ENCODE measurements at regions not wholly inside any gene's neighbourhood (a gene's known extent, or its start where the extent isn't known, plus 50 kb on each side); places are given as distances from the start of the nearest gene placed in this dataset.

DNA sequence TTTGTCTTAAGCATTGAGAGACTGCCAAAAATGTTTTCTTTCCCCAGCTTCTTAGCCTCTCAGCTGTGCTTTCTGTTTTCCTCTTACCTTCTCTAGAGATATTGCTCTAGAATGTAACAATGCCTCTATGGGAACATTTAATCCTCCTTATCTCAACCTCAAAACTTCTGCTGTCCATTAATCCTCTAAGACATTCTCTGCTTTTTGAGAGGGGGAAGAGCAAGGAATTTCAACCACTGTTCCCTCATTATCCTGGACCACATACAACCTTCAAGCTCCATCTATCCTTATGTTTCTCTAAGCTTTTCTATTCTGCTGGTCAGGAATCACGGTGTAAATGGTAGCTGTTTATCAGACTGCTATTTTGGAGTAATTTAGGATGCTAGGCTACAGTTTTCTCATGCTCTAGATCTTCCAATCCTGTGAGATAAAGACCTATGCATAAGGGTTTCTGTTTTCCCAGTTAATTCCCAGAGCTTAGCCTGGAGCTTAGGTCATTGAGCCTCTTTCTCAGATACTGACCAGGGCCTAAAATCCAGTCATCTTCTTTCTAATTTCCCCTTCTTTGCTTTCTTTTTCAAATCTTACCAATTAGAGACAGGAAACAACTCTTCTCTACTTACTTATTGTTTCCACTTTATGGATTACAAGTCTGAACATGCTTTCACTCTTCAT is 282.0 kb downstream of the CALCRL start:
- WGBS, 2 donors: 73 to 79% methylated on average over 1 of the region's 1 CpG
- Histone ChIP-seq H3K36me3 (no peaks in the 10 kb centered on the region), H3K27ac (no peak overlapping the region), H3K9me3 (no peaks in the 10 kb centered on the region), H3K4me3 (no peak overlapping the region), H3K27me3 (no peaks in the 10 kb centered on the region), H3K4me1 (peaks cover 4 to 9% (median 6%) of the 10 kb centered on the region in 4 donors)
- ATAC-seq (ENCODE audit: low FRiP score in 2 of 2) (no peak), DNase-seq (no peak)
- TF ChIP-seq EP300 (IDR thresholded peaks at IDR 0.05) (no peak), POLR2A (IDR thresholded peaks at IDR 0.05) (no peak), CTCF (IDR thresholded peaks at IDR 0.05) (no peak), POLR2AphosphoS5 (IDR thresholded peaks at IDR 0.05) (no peak)

- TF ChIP-seq CTCF (IDR thresholded peaks at IDR 0.05): no peak
- TF ChIP-seq POLR2AphosphoS5 (IDR thresholded peaks at IDR 0.05): no peak
- TF ChIP-seq POLR2A (IDR thresholded peaks at IDR 0.05): no peak
- no peak for TF ChIP-seq EP300 (IDR thresholded peaks at IDR 0.05)
- DNase-seq (no peak), ATAC-seq (ENCODE audit: low FRiP score in 2 of 2) (no peak)
- Histone ChIP-seq H3K9me3 (peaks cover 4 to 24% (median 12%) of the 10 kb centered on the region in 4 donors), H3K4me3 (no peak overlapping the region), H3K36me3 (no peaks in the 10 kb centered on the region), H3K4me1 (no peaks in the 10 kb centered on the region), H3K27me3 (no peaks in the 10 kb centered on the region), H3K27ac (no peak overlapping the region)
- WGBS, 2 donors: 63 to 72% methylated on average over 3 of the region's 3 CpGs
Observed at GRCh38 chr2:187158452-187158851, 289.6 kb downstream of the CALCRL start.

GRCh38 chr2:187157046-187157445 is 291.0 kb downstream of the CALCRL start:
- no peaks in the 10 kb centered on the region for H3K27me3 ChIP-seq
- TF ChIP-seq EP300 (IDR thresholded peaks at IDR 0.05): no peak
- TF ChIP-seq CTCF (IDR thresholded peaks at IDR 0.05): no peak
- no peak for TF ChIP-seq POLR2A (IDR thresholded peaks at IDR 0.05)
- no peak for TF ChIP-seq POLR2AphosphoS5 (IDR thresholded peaks at IDR 0.05)
- ATAC-seq (ENCODE audit: low FRiP score in 2 of 2): no peak
- WGBS, 2 donors: 84 to 89% methylated on average over 2 of the region's 2 CpGs
- no peak for DNase-seq
- peaks cover 4 to 24% (median 12%) of the 10 kb centered on the region in 4 donors for H3K9me3 ChIP-seq
- no peak overlapping the region for H3K4me3 ChIP-seq
- H3K27ac ChIP-seq: no peak overlapping the region
- no peaks in the 10 kb centered on the region for H3K4me1 ChIP-seq
- no peaks in the 10 kb centered on the region for H3K36me3 ChIP-seq

- 76 to 85% methylated on average over 1 of the region's 1 CpG for WGBS, 2 donors
Observed at GRCh38 chr2:187155476-187155875, 292.6 kb downstream of the CALCRL start.

More at GRCh38 chr2:187155476-187155875, 292.6 kb downstream of the CALCRL start:
- no peaks in the 10 kb centered on the region for H3K27me3 ChIP-seq
- no peak overlapping the region for H3K27ac ChIP-seq
- H3K36me3 ChIP-seq: no peaks in the 10 kb centered on the region
- no peak for TF ChIP-seq POLR2A (IDR thresholded peaks at IDR 0.05)
- no peak for TF ChIP-seq POLR2AphosphoS5 (IDR thresholded peaks at IDR 0.05)
- no peak for TF ChIP-seq EP300 (IDR thresholded peaks at IDR 0.05)
- no peak for TF ChIP-seq CTCF (IDR thresholded peaks at IDR 0.05)
- ATAC-seq (ENCODE audit: low FRiP score in 2 of 2): no peak
- no peak for DNase-seq
- no peak overlapping the region for H3K4me3 ChIP-seq
- no peaks in the 10 kb centered on the region for H3K4me1 ChIP-seq
- peaks cover 4 to 24% (median 12%) of the 10 kb centered on the region in 4 donors for H3K9me3 ChIP-seq

Measured in upper lobe of left lung (tissue), 6 donors.